HG03469 (cell line): ENCODE measurements at regions not wholly inside any gene's neighbourhood (a gene's known extent, or its start where the extent isn't known, plus 50 kb on each side); places are given as distances from the start of the nearest gene placed in this dataset.
A peak's percentile ranks its signal among the peaks of the same experiment; 100 is the strongest.
"Not testable (repeated sequence)": the region's sequence is repeated elsewhere in the genome, so short reads cannot be mapped to it uniquely, and the experiment has no call there.

Source experiments
- ATAC-seq: cut with Tn5 transposase; IDR thresholded peaks from one replicate; pipeline ENCODE4 v1.9.1; 2021; ENCODE audit warnings: mild to moderate bottlenecking, moderate library complexity, moderate number of reproducible peaks; ENCODE audit not compliant: unreplicated experiment

- ATAC-seq = not testable (repeated sequence)
These were observed 102.5 kb downstream of the CDRT15L2 start for GRCh38 chr17:20681746-20682722.

GRCh38 chr17:20683651-20684229, 104.2 kb downstream of the CDRT15L2 start:
- not testable (repeated sequence) for ATAC-seq

- not testable (repeated sequence) for ATAC-seq
These were observed 105.5 kb downstream of the CDRT15L2 start for GRCh38 chr17:20684975-20685374.

DNA sequence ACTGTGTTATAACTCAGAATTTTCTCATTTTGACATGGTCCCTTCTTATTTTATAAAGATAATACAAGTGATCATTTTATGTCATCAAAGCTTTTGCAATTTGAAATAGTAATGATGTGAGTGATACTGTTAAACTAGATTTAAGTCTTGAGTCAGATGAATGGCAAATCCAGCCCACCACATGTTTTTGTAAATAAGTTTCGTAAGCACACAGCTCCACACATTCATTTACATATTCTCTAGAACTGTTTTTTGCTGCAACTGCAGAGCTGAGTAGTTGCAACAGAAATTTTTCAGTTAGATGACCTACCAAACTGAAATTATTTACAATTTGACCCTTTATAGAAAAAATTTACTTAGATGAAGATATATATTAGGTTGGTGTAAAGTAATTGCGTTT, 108.1 kb downstream of the CDRT15L2 start:
- not testable (repeated sequence) for ATAC-seq

- not testable (repeated sequence) for ATAC-seq
These were observed 109.7 kb downstream of the CDRT15L2 start for GRCh38 chr17:20689170-20689749.

DNA sequence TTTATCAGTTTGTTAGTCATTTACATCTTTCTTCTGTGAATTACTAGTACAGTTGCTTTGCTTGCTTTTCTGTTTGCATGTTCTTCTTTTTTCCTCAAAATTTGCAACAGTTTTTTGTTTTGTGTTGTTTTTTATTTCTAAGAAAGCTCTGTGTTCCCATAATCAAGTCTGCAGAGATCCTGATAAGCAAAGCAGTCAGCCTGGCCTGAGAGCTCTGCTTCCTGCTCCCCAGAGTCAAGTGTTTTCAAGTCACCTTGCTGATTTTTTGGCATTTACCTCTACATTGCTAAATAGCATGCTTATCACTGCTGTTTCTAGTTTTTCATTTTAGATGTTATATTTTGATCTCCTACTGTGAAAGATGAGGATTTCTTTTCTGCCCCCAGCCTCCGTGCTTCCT, 113.2 kb downstream of the CDRT15L2 start:
- not testable (repeated sequence) for ATAC-seq

DNA sequence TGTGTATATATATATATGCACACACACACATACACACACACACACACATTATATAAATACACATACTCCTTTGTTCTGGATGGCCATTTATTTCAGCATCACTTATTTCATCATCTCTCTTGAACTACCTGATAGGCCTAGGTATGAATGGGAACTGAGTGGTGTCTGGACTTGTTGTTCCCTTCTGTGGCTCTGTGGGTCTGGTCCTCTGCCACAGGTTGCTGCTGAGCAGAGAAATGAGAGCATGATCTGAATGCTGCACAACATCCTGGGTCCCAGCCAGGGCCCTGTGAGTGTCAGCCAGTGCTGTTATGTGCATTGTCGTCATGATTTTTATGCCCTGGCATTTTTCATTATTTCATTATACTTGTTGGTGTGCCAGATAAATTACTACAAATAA, 116.3 kb downstream of the CDRT15L2 start:
- ATAC-seq = not testable (repeated sequence)

DNA sequence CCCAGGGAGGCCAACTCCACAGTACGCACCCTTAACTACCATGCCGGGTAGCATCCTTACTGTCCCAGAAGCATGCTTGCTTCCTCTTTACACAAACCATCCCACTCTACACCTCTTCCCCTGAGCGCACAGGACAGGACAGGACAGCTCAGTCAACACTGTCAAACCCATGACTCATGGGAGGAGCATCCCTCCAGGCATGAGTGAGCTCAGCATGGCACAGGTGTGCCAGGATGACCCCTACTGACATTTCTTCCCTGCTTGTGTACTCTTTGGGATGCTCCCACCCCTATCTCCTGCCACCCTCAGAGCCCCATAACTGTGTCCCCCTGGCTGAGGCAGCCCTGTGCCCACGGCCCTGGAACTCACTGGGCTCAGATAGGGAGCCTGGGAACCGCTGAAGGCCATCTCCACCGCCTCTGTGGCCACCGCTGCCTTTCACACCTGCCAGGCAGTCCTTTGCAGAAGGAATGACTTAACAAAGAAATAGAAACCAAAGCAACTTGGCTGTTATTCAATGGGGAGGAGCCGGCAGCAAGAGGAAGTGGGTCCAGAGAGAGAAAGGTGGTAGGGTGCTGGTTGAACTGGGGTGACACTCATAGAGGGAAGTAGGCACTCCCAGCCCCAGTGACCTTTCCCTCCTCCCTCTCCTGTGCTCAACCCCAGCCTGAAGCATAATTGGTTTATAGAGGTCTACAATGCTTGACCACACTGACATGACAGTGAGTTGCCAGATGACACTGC, 119.1 kb downstream of the CDRT15L2 start:
- ATAC-seq = peak; percentile 87

DNA sequence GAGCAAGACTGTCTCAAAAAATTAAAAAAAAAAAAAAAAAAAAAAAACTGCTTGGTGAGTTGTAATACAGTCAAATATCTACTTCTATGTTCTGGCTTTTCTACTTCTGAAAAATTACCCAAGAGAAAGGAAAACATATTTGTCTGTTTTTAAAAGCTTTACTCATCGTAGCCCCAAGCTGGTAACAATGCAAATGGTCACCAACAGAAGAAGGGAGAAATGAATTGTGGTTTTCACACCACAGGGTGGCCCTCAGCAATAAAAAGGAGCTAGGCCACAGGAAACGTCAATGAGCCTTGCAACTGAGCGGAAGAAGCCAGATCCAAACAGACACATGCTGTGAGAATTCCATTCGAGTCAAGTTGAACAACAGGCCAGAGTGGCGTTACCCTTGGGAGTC, 121.0 kb downstream of the CDRT15L2 start:
- ATAC-seq = not testable (repeated sequence)

DNA sequence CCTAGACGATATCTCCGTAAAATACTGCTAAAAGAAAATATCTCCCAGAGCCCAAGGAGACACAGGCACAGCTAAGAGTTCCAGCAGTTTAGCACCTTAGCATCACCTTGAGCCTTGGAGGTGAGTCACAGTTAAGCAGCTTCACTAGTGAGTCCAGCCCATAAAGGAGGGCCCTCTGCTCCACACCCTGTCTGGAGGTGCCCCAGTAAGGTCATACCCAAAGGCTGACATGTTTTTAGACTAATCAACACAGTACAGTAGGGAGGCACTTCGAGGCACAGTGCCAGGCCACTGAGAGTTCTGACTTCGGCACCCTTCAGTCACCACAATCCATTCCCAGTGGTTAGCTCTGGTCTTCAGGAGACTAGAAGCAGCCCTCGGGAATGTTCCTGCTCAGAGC, 121.8 kb downstream of the CDRT15L2 start:
- ATAC-seq = not testable (repeated sequence)

DNA sequence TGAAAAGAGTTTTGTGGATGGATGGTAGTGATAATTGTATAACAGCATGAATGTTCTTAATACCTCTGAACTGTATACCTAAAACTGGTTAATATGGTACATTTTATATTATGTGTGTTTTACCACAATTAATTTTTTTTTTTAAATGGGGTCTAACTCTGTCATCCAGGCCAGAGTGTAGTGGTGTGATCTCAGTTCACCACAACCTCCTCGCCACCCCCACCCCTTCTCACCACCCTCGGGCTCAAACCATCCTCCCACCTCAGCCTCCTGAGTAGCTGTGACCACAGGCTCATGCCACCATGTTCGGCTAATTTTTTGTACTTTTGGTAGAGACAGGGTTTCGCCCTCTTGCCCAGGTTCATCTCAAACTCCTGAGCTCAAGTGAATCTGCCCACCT, 123.2 kb downstream of the CDRT15L2 start:
- ATAC-seq = no peak

DNA sequence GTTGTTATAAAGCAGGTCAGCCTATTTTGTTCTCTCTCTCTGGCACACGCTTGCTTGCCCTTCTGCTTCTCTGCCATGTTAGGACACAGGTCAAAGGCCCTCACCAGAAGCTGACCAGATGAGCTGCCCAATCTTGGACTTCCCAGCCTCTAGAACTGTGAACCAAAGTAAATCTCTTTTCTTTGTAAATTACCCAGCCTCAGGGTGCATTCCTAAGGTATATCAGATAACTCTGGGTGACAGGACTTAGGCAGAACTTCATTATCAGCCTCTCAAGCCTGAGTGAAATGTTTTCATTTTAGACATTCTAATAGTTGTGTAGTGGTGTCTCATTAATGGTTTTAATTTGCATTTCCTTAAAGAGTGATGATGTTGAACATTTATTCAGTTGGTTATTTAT, 124.3 kb downstream of the CDRT15L2 start:
- no peak for ATAC-seq

- not testable (repeated sequence) for ATAC-seq
These were observed 125.7 kb downstream of the CDRT15L2 start for GRCh38 chr17:20705186-20705585.

- ATAC-seq = no peak
These were observed 127.3 kb downstream of the CDRT15L2 start for GRCh38 chr17:20706751-20707373.

DNA sequence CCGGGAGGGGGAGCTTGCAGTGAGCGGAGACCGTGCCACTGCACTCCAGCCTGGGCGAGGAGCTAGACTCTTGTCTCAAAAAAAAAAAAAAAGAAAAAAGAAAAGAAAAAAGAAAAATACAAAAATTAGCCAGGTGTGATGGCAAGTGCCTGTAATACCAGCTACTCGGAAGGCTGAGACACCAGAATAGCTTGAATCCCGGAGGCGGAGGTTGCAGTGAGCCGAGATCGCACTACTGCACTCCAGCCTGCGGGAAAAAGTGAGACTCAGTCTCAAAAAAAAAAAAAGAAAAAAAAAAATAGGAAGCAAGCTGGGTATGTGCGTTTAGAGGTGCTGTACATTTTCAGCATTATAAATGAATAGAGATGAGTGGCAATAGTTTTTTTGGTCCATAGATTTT, 129.3 kb downstream of the CDRT15L2 start:
- not testable (repeated sequence) for ATAC-seq

DNA sequence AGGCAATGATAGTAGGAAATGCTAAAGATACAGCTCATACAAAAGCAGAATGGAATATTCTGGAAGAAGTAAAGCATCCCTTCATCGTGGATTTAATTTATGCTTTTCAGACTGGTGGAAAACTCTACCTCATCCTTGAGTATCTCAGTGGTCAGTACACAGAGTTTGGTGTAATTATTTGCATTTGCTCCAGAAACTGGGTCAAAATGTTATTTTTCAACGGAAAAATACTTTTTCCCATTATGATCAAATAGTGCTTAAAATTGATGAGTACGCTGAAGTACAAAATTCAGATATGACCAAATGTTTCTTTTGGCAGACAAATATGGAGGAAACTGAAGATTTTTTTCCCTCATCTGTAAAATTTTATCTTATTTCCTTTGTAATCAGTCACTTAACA, 137.0 kb downstream of the CDRT15L2 start:
- ATAC-seq = not testable (repeated sequence)

DNA sequence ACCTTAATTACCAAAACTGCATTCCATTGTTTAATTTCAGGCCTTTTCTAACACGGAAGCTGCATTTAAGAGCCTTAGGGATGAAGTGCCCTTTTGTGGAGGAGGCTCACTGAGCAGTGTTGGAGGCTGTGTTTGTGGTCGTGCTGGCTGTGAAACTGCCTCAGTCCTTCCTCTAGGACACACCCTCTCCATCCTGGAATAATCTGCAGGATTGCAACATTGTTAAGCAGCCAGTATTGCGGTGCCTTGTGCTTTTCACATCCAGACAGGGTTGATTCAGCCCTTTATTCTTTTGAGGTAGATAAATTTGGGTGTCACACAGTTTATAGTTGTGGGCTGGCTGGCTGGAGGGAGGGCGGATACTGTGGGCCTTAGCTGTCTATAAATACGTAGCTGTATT, 141.6 kb downstream of the CDRT15L2 start:
- no peak for ATAC-seq

DNA sequence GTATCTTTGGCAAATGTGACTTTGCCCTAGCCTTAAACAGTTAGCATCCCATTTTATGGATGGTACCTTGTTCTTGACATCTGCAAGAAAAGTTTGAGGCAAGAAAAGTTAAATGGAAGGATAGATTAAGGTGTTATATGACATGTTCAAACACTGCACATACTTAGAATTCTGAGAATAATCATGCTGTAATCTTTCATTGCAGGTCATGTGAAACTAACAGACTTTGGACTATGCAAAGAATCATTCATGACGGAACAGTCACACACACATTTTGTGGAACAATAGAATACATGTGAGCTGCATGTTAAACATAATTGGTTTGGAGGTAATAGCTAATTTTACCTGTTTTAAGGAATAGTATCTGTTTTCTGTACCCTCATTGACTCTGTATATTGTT, 144.9 kb downstream of the CDRT15L2 start:
- not testable (repeated sequence) for ATAC-seq

DNA sequence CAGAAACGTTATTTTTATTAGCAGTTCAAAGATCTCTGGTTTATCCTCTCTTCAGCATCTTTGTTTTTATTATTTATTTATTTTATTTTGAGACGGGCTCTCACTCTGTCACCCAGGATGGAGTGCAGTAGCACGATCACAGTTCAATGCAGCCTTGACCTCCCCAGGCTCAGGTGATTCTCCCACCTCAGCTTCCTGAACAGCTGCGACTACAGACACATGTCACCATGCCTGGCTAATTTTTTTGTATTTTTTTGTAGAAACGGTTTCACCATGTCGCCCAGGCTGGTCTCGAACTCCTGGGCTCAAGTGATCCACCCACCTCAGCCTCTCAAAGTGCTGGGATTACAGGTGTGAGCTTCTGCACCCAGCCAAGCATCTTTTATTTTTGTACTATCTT, 147.7 kb downstream of the CDRT15L2 start:
- ATAC-seq = not testable (repeated sequence)

GRCh38 chr17:20728181-20728580, 148.7 kb downstream of the CDRT15L2 start:
- ATAC-seq = no peak
